K562 (cell line): ENCODE measurements at regions not wholly inside any gene's neighbourhood (a gene's known extent, or its start where the extent isn't known, plus 50 kb on each side); places are given as distances from the start of the nearest gene placed in this dataset.

ENCODE experiments used
- ATAC-seq: fragments of 200-7000 bp; cut with Tn5 transposase; 3 replicates; pipeline ENCODE4 v1.9.1; 2020; ENCODE audit warnings: moderate library complexity
- BruUV-seq: library from RNA; stranded (reverse); fragments of 400-500 nt; replicated peaks from 2 replicates; lab custom pipeline; 2021; lab: Mats Ljungman, UMichigan
- CTCF ChIA-PET: fragments of 300-600 bp; formaldehyde crosslinking; extraction: SDS; loops from one replicate; lab custom pipeline; 2021; ENCODE audit warnings: low intra/inter-chr PET ratio; lab: Yijun Ruan, JAX
- POLR2A ChIA-PET: fragments of 300-600, 350-650 bp; sonication (Branson Sonifier 250); formaldehyde crosslinking; extraction: SDS; loops from one replicate; lab custom pipeline; 2021; ENCODE audit warnings: antibody characterized with exemption, inconsistent platforms; lab: Yijun Ruan, JAX
- DNase-seq, 4 experiments: peaks; one replicate each; pipeline versions ENCODE4 v3.0.0 to v3.0.0-alpha.2; 2011 to 2018; ENCODE audit warnings: low spot score in 3 of 4, mixed read lengths in 3 of 4; ENCODE audit errors: extremely low read depth in 1 of 4
- FAIRE-seq: peaks from 2 replicates; lab custom pipeline; 2011; peaks lifted over from hg19 to GRCh38; lab: Jason Lieb, UNC
- H2AFZ ChIP-seq: 2 replicates; pipeline ENCODE4 v1.6.0; 2011; ENCODE audit warnings: low read depth, low read length, control low read depth, inconsistent platforms
- H3K27ac ChIP-seq: fragments of 200-600 bp; 3 replicates; pipeline ENCODE4 v1.8.0; 2011; ENCODE audit warnings: low read depth, mild to moderate bottlenecking, control low read depth, inconsistent platforms, low read length, moderate library complexity, mixed read lengths; ENCODE audit errors: extremely low read depth
- H3K27me3 ChIP-seq, 2 experiments: fragments of 300-600 bp in 1 of 2; 2 replicates in 1 of 2; 3 replicates in 1 of 2; pipeline versions ENCODE4 v1.6.0 to v1.8.0; 2011; ENCODE audit warnings: inconsistent platforms in 2 of 2, low read length in 2 of 2, mild to moderate bottlenecking in 1 of 2, mixed read lengths in 1 of 2, moderate library complexity in 1 of 2; ENCODE audit not compliant: control insufficient read depth in 2 of 2, insufficient read depth in 2 of 2
- H3K36me3 ChIP-seq: fragments of 300-600 bp; 3 replicates; pipeline ENCODE4 v1.8.0; 2011; ENCODE audit warnings: mild to moderate bottlenecking, low read length, inconsistent platforms; ENCODE audit not compliant: control insufficient read depth, insufficient read depth
- H3K4me1 ChIP-seq, 2 experiments: fragments of 200-600 bp in 1 of 2; replicated peaks in 1 of 2; 2 replicates in 1 of 2; 3 replicates in 1 of 2; pipeline versions ENCODE4 v1.5.1 to v1.8.0; 2011; ENCODE audit warnings: inconsistent platforms in 2 of 2, low read length in 2 of 2, mild to moderate bottlenecking in 1 of 2, mixed read lengths in 1 of 2, moderate library complexity in 1 of 2; ENCODE audit not compliant: control insufficient read depth in 2 of 2, insufficient read depth in 2 of 2
- H3K4me2 ChIP-seq: 2 replicates; pipeline ENCODE4 v1.6.1; 2011; ENCODE audit warnings: low read length, control low read depth, inconsistent platforms, mixed read lengths; ENCODE audit not compliant: insufficient read depth
- H3K4me3 ChIP-seq: fragments of 200-600 bp; sonication (generic), shearing (Covaris generic); 2 replicates; pipeline ENCODE4 v1.5.1; 2016; ENCODE audit warnings: control low read depth, inconsistent platforms
- H3K79me2 ChIP-seq: fragments of 200-600 bp; 3 replicates; pipeline ENCODE4 v1.8.0; 2011; ENCODE audit warnings: low read length, inconsistent platforms; ENCODE audit not compliant: control insufficient read depth, insufficient read depth
- H3K9ac ChIP-seq, 2 experiments: 2 replicates each; pipeline versions ENCODE4 v1.6.0 to v1.6.1; 2011; ENCODE audit warnings: low read depth in 2 of 2, low read length in 2 of 2, control low read depth in 1 of 2, inconsistent platforms in 1 of 2, mild to moderate bottlenecking in 1 of 2, mixed read lengths in 1 of 2; ENCODE audit not compliant: insufficient read depth in 1 of 2
- H3K9me1 ChIP-seq: one replicate; pipeline ENCODE4 v1.6.0; 2011; ENCODE audit warnings: inconsistent platforms, mild to moderate bottlenecking, low read length, moderate library complexity; ENCODE audit not compliant: control insufficient read depth, insufficient read depth
- H3K9me3 ChIP-seq: replicated peaks from 2 replicates; pipeline ENCODE4 v1.5.1; 2011; ENCODE audit warnings: low read depth, low read length, inconsistent platforms; ENCODE audit not compliant: control insufficient read depth, insufficient read depth
- H4K20me1 ChIP-seq: replicated peaks from 2 replicates; pipeline ENCODE4 v1.6.1; 2011; ENCODE audit warnings: low read length, inconsistent platforms, mixed read lengths; ENCODE audit not compliant: control insufficient read depth, insufficient read depth
- C11orf30 ChIP-seq: fragments of 450-650 bp; IDR thresholded peaks from 2 replicates; pipeline ENCODE4 v1.6.1; 2016; ENCODE audit warnings: low read depth, mild to moderate bottlenecking
- CEBPB ChIP-seq: fragments of 450-650 bp; IDR thresholded peaks from 2 replicates; pipeline ENCODE4 v1.6.1; 2016; ENCODE audit warnings: missing genetic modification characterization, missing compliant biosample characterization
- CEBPG ChIP-seq, 3 experiments: fragments of 200-800 bp in 1 of 3; sonication (Bioruptor generic) in 1 of 3; sonication (generic) in 1 of 3; formaldehyde crosslinking in 1 of 3; IDR thresholded peaks in 2 of 3; conservative IDR thresholded peaks in 1 of 3; 2 replicates each; pipeline versions ENCODE4 v1.6.1 to v1.8.0; 2016 to 2022; ENCODE audit warnings: missing compliant biosample characterization in 2 of 3, missing genetic modification characterization in 2 of 3, mild to moderate bottlenecking in 1 of 3, missing genetic modification reagents in 1 of 3
- FOXM1 ChIP-seq, 2 experiments: fragments of 450-650 bp in 1 of 2; sonication (generic) in 1 of 2; formaldehyde crosslinking in 1 of 2; IDR thresholded peaks; 2 replicates each; pipeline versions ENCODE4 v1.6.1 to v1.9.0; 2017 to 2022; ENCODE audit warnings: low read depth in 2 of 2, mild to moderate bottlenecking in 2 of 2, missing genetic modification reagents in 1 of 2, moderate library complexity in 1 of 2
- RBM25 ChIP-seq: fragments of 200-400 bp; formaldehyde crosslinking; IDR thresholded peaks from 2 replicates; pipeline ENCODE4 v1.6.1; 2018; ENCODE audit warnings: low read length, low read depth, moderate library complexity; ENCODE audit not compliant: severe bottlenecking
- ZBTB9 ChIP-seq: fragments of 450-650 bp; formaldehyde crosslinking; IDR thresholded peaks from 2 replicates; pipeline ENCODE4 v1.4.0; 2020; ENCODE audit warnings: mild to moderate bottlenecking, moderate library complexity
- ZNF124 ChIP-seq: sonication (generic); formaldehyde crosslinking; IDR thresholded peaks from 2 replicates; pipeline ENCODE4 v1.8.1; 2022; ENCODE audit warnings: missing genetic modification reagents
- ZNF699 ChIP-seq: fragments of 250-450 bp; sonication (Bioruptor Pico); IDR thresholded peaks from 2 replicates; pipeline ENCODE4 v1.8.0; 2021; ENCODE audit warnings: mild to moderate bottlenecking, moderate library complexity; ENCODE audit not compliant: insufficient replicate concordance
- WGBS: fragments of 100-300 bp; shearing (Covaris generic); methylation state at CpG from one replicate; pipeline ENCODE4 v1.1.6; 2016; ENCODE audit warnings: low coverage, mixed read lengths; ENCODE audit not compliant: insufficient coverage; ENCODE audit errors: missing lambda C conversion rate; 5-methylcytosine and 5-hydroxymethylcytosine counted together
- in situ Hi-C: fragments of 300-500 bp; cut with MboI; formaldehyde crosslinking; loops from 4 replicates; pipeline ENCODE4 v1.15.0; 2018; ENCODE audit warnings: inconsistent platforms, mixed read lengths
- intact Hi-C: fragments of 100-400 bp; cut with micrococcal nuclease; formaldehyde crosslinking; loops from 2 replicates; pipeline ENCODE4 v1.14.2; 2022

GRCh38 chr12:116395396-116395795 lies 117.9 kb upstream of the MED13L start:
- H3K4me3 ChIP-seq = no peak overlapping the region
- no peaks in the 10 kb centered on the region; the same call in 1 of the 2 replicates for H3K9me3 ChIP-seq
- DNase-seq = no peak
- no peak overlapping the region for H3K4me2 ChIP-seq
- no peaks in the 10 kb centered on the region for H4K20me1 ChIP-seq
- no peak overlapping the region for H3K27ac ChIP-seq
- POLR2A ChIA-PET = interaction anchor here (1.3 kb wide), 1 partner anchor 10 kb away, joined by 3 read pairs; no protein-coding TSS in a partner anchor
- H3K4me1 ChIP-seq = no peaks in the 10 kb centered on the region; a peak in 2 of 5 replicates
- H3K9me1 ChIP-seq = no peaks in the 10 kb centered on the region
- in situ Hi-C loops (no loop called here), intact Hi-C loops (no loop called here)
- no peak overlapping the region for H3K9ac ChIP-seq
- 0% methylated on average over 1 of the region's 1 CpG for WGBS
- H3K27me3 ChIP-seq = no peaks in the 10 kb centered on the region
- no TSS peak for BruUV-seq
- H2AFZ ChIP-seq = no peak overlapping the region
- TF ChIP-seq ZBTB9 (CRISPR knock-in tag) (no peak), CEBPG (CRISPR knock-in tag; IDR thresholded peaks at IDR 0.05) (no peak), CEBPG (tag; conservative IDR thresholded peaks at IDR 0.05 in 1 of 2, IDR thresholded peaks at IDR 0.05 in 1 of 2) (peak in 1 of 2 experiments; percentile 72; a peak in 3 of 4 replicates), RBM25 (no peak), ZNF699 (CRISPR knock-in tag) (no peak), ZNF124 (no peak), FOXM1 (IDR thresholded peaks at IDR 0.05; ENCODE audit: low read depth) (no peak), FOXM1 (CRISPR knock-in tag; IDR thresholded peaks at IDR 0.05; ENCODE audit: low read depth) (no peak), CEBPB (tag) (peak; percentile 82), C11orf30 (peak; percentile 20; the same call in 1 of the 2 replicates)
- no peaks in the 10 kb centered on the region for H3K36me3 ChIP-seq
- no peaks in the 10 kb centered on the region for H3K79me2 ChIP-seq
- ATAC-seq = no peak
- CTCF ChIA-PET = no interaction called here
- FAIRE-seq = no peak
